Stimulated activated CD4-positive, alpha-beta T cell treated with anti-CD3 and anti-CD28 coated beads, Interleukin-1b, Interleukin-23, amount 100 ng/mL, for 24 hours (primary cell): ENCODE measurements at regions not wholly inside any gene's neighbourhood (a gene's known extent, or its start where the extent isn't known, plus 50 kb on each side); places are given as distances from the start of the nearest gene placed in this dataset.

Experiments
- DNase-seq, 4 experiments: peaks; one replicate each; pipeline ENCODE4 v3.0.0-alpha.2; 2020; ENCODE audit warnings: low read depth in 4 of 4, low spot score in 1 of 4

DNA sequence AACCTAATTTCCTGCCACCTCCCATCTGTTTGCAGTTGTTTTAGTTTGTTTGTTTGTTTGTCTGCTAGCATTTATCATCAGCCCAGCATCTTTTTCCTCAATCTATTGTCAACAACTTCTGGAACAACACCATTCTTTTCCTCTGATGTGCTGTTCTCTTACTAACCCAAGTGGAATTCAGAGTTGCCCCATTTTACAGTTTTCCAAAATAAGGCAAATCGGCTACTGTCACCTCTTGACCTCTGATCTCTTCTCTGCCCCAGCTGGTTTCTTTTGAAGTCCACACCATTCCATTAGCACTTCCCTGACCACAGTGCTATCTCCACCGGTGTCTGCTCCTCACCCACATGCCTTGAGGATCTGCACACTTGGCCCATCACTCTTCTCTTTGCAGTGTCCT, 102.4 kb downstream of the EFNB2 start:
- DNase-seq, result no peak

DNA sequence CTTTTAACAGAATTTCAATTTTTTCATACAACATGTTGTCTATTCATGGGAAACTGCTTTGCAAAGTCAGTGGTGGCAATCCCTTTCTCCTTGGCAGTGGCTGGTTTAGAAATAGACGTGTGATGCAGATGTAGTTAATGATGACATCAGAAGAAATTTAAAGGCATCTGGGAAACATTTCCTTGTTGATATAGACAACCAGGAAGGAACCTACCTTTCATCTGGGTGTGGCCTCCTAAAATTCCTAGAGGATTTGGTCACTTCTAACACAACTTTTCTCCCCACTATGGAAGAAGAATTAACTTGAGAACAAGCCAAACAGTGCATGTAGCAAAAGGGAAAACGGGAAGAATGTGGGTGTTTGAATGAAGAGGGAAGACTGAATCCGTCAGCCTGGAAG, 102.8 kb downstream of the EFNB2 start:
- no peak for DNase-seq

DNA sequence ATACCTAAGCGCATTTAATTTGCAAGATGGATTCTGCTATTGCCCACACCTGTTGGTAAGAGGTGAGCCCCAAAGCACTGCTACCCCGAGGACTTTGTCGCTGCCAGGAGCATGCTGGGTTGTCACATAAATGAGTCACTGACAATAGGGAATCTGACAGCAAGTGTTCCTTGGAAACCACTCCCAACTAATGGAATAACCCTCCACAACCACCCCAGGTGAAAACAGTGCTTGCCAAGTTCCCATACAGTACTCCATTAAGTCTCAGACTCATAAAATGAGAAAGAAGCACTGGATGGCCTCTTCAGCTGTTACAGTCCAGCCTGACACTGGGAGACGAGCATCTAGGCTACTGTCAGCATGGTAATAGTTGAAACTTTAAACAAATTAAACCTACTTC, 108.6 kb downstream of the EFNB2 start:
- DNase-seq, result no peak

- no peak for DNase-seq
These were observed 109.8 kb downstream of the EFNB2 start for GRCh38 chr13:106425661-106426060.

DNA sequence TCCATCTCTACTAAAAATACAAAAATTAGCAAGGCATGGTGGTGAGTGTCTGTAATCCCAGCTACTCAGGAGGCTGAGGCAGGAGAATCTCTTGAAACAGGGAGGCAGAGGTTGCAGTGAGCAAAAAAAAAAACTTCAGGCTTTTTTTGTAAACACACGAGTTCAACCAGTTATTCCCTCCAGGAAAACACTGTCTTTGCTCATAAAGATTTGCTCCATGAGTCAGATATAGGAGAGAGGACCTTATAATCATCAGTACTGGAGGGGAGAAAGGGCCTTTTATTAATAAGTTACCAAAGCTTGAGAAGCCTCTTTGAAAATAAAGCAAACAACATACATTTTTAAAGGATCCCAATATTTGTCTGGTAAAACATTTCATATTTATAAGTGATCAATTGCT, 110.7 kb downstream of the EFNB2 start:
- no peak for DNase-seq

DNA sequence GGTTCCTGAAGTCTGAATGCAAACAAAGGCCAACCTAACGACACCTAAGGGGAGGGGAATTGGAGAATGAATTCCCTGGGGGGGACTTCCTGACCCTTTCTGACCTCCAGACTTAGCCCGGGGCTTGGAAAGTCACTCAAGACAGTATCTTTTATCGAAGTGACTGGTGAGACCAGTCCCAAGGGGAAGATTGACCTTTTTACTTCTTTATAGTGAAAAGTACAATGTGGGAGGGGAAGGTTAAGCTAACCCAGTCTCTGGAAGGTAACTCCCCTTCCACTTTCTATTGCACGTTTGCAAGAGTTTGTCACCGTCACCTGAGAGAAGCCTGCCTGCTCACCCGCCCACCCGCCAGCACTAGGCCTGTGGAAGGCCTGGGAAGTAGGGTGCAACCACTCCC, 111.9 kb downstream of the EFNB2 start:
- DNase-seq, result no peak

- no peak for DNase-seq
These were observed 116.9 kb downstream of the EFNB2 start for GRCh38 chr13:106418556-106418955.

DNA sequence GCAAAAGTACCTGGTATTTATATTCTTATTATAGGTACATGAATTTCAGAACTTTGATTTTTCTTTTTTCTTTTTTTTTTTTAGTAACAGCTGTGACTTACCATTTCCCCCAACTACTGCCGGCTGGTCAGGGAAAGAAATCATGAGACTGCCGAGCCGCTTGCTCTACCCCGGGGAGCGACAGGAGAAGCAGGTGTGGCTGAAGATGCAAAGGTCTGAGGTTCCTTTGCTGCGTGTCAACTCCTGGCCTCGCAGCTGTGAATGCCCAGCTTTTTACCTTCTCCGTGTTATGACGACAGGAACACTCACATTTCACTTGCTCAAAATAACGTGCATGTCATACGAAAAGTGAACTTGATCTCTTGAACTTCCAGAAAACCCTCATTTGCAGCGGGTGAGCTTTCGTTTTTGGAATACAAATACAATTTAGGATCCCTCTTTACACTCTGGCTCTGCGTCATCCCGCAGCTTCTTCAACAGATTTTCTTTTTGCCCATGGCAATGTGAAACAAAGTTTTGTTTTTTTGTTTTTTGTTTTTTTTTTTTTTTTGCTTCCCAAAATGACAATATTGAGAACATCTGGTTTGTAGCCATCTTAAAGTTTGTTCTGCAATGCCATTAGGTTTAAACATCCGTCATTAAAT, 117.9 kb downstream of the EFNB2 start:
- no peak for DNase-seq

DNA sequence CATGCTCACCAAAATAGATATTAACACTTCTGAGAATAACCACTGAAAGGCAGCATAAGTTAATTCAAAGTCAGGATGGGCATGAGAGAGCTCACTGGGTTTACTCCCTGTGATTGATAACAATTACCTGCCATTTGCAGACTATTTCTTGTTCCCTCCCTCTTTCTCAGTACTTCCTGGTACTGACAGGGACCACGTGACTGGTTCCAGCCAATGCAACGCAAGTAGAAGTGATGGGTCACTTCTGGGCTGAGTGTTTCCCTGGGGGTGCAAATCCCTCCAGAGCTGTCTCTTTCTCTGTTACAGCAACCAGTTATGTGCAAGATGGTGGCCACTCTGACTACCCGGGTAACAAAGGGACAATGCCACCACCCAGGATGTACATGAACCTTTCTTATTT, 118.8 kb downstream of the EFNB2 start:
- DNase-seq, result no peak

- DNase-seq, result no peak
These were observed 119.5 kb downstream of the EFNB2 start for GRCh38 chr13:106415971-106416370.

DNA sequence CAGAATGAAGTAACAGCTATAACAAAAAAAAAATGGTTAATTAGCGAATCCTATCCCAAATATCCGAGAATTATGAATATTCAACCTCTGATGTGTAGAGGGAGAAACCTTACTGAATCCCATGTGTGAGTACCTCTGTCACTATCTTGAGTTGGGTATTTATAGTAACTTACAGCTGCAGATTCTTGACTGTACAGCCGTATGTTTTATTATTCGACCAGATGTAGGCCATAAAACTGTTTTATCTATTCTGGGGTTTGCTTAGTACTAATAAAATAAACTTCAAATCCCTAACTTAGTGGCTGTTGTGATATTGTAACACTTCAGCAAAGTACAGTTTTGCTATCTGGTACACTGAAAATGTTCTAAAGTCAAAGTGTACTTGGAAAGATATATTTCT, 120.0 kb downstream of the EFNB2 start:
- DNase-seq, result no peak

DNA sequence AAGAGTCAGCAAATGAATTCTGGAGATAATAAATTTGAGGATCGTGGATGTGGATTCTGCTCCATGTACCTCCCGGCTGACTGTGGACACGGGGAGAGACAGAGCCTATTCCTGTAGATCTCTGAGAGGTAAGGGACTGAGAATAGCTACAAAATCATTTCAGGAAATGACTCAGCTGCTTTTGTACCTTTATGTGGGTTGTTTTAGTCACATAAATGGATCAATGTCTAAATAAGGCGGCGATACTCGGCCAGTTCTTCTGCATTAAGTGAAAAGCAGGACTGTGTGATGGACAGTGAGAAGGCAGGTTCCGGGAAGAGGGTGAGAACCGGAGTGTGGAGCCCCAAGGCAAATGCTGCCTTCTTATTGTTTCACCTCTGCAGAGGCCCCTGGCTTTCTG, 128.1 kb downstream of the EFNB2 start:
- DNase-seq, result no peak

DNA sequence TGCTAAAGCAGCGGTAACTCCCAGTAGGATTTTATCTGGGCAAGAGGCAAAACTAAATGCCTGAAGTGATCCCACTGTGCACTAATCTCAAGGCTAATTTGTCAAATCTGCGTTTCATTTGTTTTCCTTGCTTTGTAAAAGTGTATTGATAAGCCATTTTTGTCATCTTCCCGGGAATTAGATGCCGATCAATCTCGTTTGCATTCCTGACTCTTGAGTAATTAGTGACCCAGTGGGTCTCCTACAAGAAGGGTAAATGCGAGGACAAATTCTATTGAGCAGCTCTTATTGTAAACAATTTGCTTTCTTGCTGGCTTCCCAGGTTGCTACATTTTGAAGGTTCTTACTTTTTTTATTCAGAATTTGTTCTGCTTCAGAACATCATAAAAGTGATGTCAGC, 129.7 kb downstream of the EFNB2 start:
- no peak for DNase-seq

DNA sequence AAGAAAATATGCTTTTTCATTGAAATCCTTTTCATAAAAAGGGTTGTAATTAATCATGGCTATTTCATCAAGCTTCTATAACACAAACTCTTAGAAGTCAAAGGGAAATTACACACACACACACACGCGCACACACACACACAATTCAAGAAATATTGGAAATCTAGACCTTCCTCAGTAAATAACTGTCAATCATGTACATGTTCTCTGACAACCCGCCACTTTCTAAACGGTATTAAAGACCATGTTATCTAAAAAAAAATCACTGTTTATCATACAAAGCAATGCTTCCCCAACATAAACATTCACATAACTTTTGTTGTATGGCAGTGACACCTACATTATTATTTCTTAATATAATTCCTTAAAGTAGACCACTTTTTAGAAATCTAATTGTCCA, 132.2 kb downstream of the EFNB2 start:
- DNase-seq, result no peak

GRCh38 chr13:106402866-106403265, 132.6 kb downstream of the EFNB2 start:
- DNase-seq, result no peak

GRCh38 chr13:106401081-106401480, 134.4 kb downstream of the EFNB2 start:
- no peak for DNase-seq

DNA sequence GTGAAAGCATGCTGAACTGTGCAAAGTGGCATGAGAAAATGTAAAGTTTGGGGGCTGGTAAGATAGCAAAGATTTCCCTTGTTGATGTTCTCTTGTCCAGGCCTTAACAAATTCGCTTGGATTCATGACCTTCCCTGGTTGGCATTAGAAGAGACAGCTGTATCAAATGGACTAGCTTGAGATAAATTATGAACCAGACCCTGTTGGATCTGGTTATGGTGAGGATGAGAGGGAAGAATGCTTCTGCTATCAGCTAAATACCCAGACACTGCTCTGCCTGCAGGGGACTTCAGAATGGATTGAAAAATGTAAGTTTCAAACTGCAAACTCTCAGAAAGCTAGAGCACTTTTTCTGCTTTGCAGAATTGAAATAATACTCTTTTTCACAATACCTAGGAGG, 135.2 kb downstream of the EFNB2 start:
- no peak for DNase-seq

- DNase-seq, result no peak
These were observed 137.2 kb downstream of the EFNB2 start for GRCh38 chr13:106398289-106398688.

GRCh38 chr13:106393776-106394175, 141.7 kb downstream of the EFNB2 start:
- DNase-seq, result no peak

GRCh38 chr13:106391681-106392080, 143.8 kb downstream of the EFNB2 start:
- DNase-seq, result no peak

GRCh38 chr13:106391271-106391670, 144.2 kb downstream of the EFNB2 start:
- no peak for DNase-seq

DNA sequence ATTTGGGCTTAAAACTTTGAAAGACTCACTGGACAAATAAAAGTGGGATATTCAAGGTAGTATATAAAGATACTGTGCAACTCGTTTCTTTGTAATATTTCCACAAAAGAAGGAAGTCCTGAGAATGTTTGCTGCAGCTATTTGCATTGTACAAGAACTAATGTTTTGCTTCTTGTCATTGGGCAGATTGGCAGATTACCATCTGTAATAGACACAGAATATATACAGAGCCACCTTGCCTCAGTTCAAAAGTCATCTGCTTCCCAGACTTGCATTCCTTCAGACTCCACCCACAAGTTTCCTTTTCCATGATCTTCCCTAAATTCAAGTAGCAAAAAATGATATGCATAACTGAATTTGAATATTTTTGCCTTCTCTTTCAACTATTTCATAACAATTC, 145.1 kb downstream of the EFNB2 start:
- DNase-seq, result no peak

GRCh38 chr13:106385654-106386053, 149.8 kb downstream of the EFNB2 start:
- DNase-seq, result no peak

- no peak for DNase-seq
These were observed 150.9 kb downstream of the EFNB2 start for GRCh38 chr13:106384516-106384915.
